H9 (cell line): ENCODE measurements at regions not wholly inside any gene's neighbourhood (a gene's known extent, or its start where the extent isn't known, plus 50 kb on each side); places are given as distances from the start of the nearest gene placed in this dataset.

Source experiments
- DNase-seq: peaks from one replicate; pipeline ENCODE4 v3.0.0-alpha.2; 2017
- H2AFZ ChIP-seq: one replicate; pipeline ENCODE4 v1.6.1; 2013; ENCODE audit warnings: mild to moderate bottlenecking, low read length, control low read depth, moderate library complexity
- H2AK5ac ChIP-seq: 2 replicates; pipeline ENCODE4 v1.6.1; 2013; ENCODE audit warnings: low read length, control low read depth, mixed read lengths; ENCODE audit not compliant: insufficient read length
- H2BK120ac ChIP-seq: one replicate; pipeline ENCODE4 v1.6.1; 2013; ENCODE audit warnings: low read depth, mild to moderate bottlenecking, low read length, control low read depth, inconsistent platforms; ENCODE audit not compliant: poor library complexity, severe bottlenecking
- H2BK12ac ChIP-seq: 2 replicates; pipeline ENCODE4 v1.6.1; 2013; ENCODE audit warnings: low read length, control low read depth, mixed read lengths, low read depth; ENCODE audit not compliant: insufficient read length
- H2BK15ac ChIP-seq: 2 replicates; pipeline ENCODE4 v1.6.1; 2013; ENCODE audit warnings: low read depth, low read length, control low read depth
- H2BK20ac ChIP-seq: one replicate; pipeline ENCODE4 v1.6.1; 2013; ENCODE audit warnings: low read depth, mild to moderate bottlenecking, low read length, control low read depth, inconsistent platforms; ENCODE audit not compliant: poor library complexity, severe bottlenecking
- H2BK5ac ChIP-seq: 2 replicates; pipeline ENCODE4 v1.6.1; 2013; ENCODE audit warnings: low read length, control low read depth, mixed read lengths; ENCODE audit not compliant: insufficient read length
- H3K14ac ChIP-seq: 2 replicates; pipeline ENCODE4 v1.6.1; 2013; ENCODE audit warnings: low read length, control low read depth; ENCODE audit not compliant: insufficient read depth
- H3K18ac ChIP-seq: 2 replicates; pipeline ENCODE4 v1.6.1; 2013; ENCODE audit warnings: low read depth, mild to moderate bottlenecking, mixed read lengths, low read length, control low read depth; ENCODE audit not compliant: insufficient read length
- H3K23ac ChIP-seq: 2 replicates; pipeline ENCODE4 v1.6.1; 2013; ENCODE audit warnings: low read length, control low read depth, mixed read lengths, low read depth; ENCODE audit not compliant: insufficient read length
- H3K23me2 ChIP-seq: 2 replicates; pipeline ENCODE4 v1.6.1; 2013; ENCODE audit warnings: low read depth, mild to moderate bottlenecking, mixed read lengths, low read length, control low read depth; ENCODE audit not compliant: insufficient read length, poor library complexity, severe bottlenecking
- H3K27ac ChIP-seq: 2 replicates; pipeline ENCODE4 v1.5.1; 2013; ENCODE audit warnings: low read length, control low read depth, mixed read lengths, low read depth; ENCODE audit not compliant: insufficient read length
- H3K27me3 ChIP-seq: 2 replicates; pipeline ENCODE4 v1.6.1; 2013; ENCODE audit warnings: low read length, control low read depth, inconsistent platforms; ENCODE audit not compliant: insufficient read depth
- H3K4ac ChIP-seq: 2 replicates; pipeline ENCODE4 v1.6.1; 2013; ENCODE audit warnings: low read depth, mild to moderate bottlenecking, control low read depth, inconsistent platforms, low read length, moderate library complexity
- H3K4me1 ChIP-seq: 2 replicates; pipeline ENCODE4 v1.6.1; 2013; ENCODE audit warnings: low read length, control low read depth, inconsistent platforms; ENCODE audit not compliant: insufficient read depth
- H3K4me2 ChIP-seq: 2 replicates; pipeline ENCODE4 v1.6.1; 2013; ENCODE audit warnings: low read length, control low read depth, mixed read lengths; ENCODE audit not compliant: insufficient read length, insufficient read depth
- H3K56ac ChIP-seq: 2 replicates; pipeline ENCODE4 v1.6.1; 2013; ENCODE audit warnings: low read depth, mild to moderate bottlenecking, mixed read lengths, low read length, control low read depth; ENCODE audit not compliant: insufficient read length
- H3K79me1 ChIP-seq: 2 replicates; pipeline ENCODE4 v1.6.1; 2013; ENCODE audit warnings: low read depth, mild to moderate bottlenecking, moderate library complexity, low read length, control low read depth, inconsistent platforms; ENCODE audit not compliant: insufficient read depth, poor library complexity, severe bottlenecking
- H3K79me2 ChIP-seq: 2 replicates; pipeline ENCODE4 v1.6.1; 2013; ENCODE audit warnings: low read length, control low read depth, inconsistent platforms; ENCODE audit not compliant: insufficient read depth
- H3K9ac ChIP-seq: 2 replicates; pipeline ENCODE4 v1.6.1; 2013; ENCODE audit warnings: low read length, control low read depth, mixed read lengths; ENCODE audit not compliant: insufficient read length; ENCODE audit errors: extremely low read depth
- H3K9me3 ChIP-seq: one replicate; pipeline ENCODE4 v1.6.1; 2013; ENCODE audit warnings: low read depth, low read length, inconsistent platforms; ENCODE audit not compliant: control insufficient read depth
- H3T11ph ChIP-seq: one replicate; pipeline ENCODE4 v1.6.1; 2013; ENCODE audit warnings: mild to moderate bottlenecking, low read length, control low read depth, inconsistent platforms
- H4K20me1 ChIP-seq: one replicate; pipeline ENCODE4 v1.6.1; 2013; ENCODE audit not compliant: control insufficient read depth, insufficient read length, insufficient read depth
- H4K5ac ChIP-seq: 2 replicates; pipeline ENCODE4 v1.6.1; 2013; ENCODE audit warnings: low read depth, mild to moderate bottlenecking, mixed read lengths, low read length, control low read depth; ENCODE audit not compliant: insufficient read length
- H4K8ac ChIP-seq: replicated peaks from 2 replicates; pipeline ENCODE4 v1.6.1; 2013; ENCODE audit warnings: low read length, control low read depth, mixed read lengths, low read depth; ENCODE audit not compliant: insufficient read length
- H4K91ac ChIP-seq: 2 replicates; pipeline ENCODE4 v1.6.1; 2013; ENCODE audit warnings: low read depth, mild to moderate bottlenecking, moderate library complexity, mixed read lengths, low read length, control low read depth; ENCODE audit not compliant: insufficient read length
- H3K27ac Mint-ChIP-seq, 3 experiments: 2 replicates in 2 of 3; 3 replicates in 1 of 3; pipeline ENCODE4 v1.8.0; 2020 to 2021; ENCODE audit warnings: mixed read lengths in 3 of 3, mild to moderate bottlenecking in 1 of 3, moderate library complexity in 1 of 3
- H3K27me3 Mint-ChIP-seq: 2 replicates; pipeline ENCODE4 v1.8.0; 2021; ENCODE audit warnings: low read depth, mild to moderate bottlenecking, moderate library complexity, mixed read lengths
- H3K36me3 Mint-ChIP-seq, 3 experiments: 2 replicates in 2 of 3; 3 replicates in 1 of 3; pipeline ENCODE4 v1.8.0; 2020 to 2021; ENCODE audit warnings: low read depth in 3 of 3, mixed read lengths in 3 of 3; ENCODE audit not compliant: insufficient read depth in 1 of 3
- H3K4me1 Mint-ChIP-seq, 2 experiments: 2 replicates each; pipeline ENCODE4 v1.8.0; 2020; ENCODE audit warnings: mixed read lengths in 2 of 2
- H3K4me3 Mint-ChIP-seq, 2 experiments: 2 replicates in 1 of 2; 3 replicates in 1 of 2; pipeline ENCODE4 v1.8.0; 2020 to 2021; ENCODE audit warnings: mild to moderate bottlenecking in 2 of 2, mixed read lengths in 2 of 2, moderate library complexity in 1 of 2
- H3K9me3 Mint-ChIP-seq, 2 experiments: 2 replicates in 1 of 2; 3 replicates in 1 of 2; pipeline ENCODE4 v1.8.0; 2020; ENCODE audit warnings: mild to moderate bottlenecking in 2 of 2, mixed read lengths in 2 of 2, moderate library complexity in 1 of 2
- WGBS: extraction: QIAGEN DNeasy Blood & Tissue Kit; methylation state at CpG from one replicate; pipeline ENCODE4 v1.1.7; 2013; ENCODE audit warnings: missing lambda C conversion rate, low lambda C conversion rate, mixed read lengths; ENCODE audit not compliant: insufficient read length; ENCODE audit errors: extremely low coverage; 5-methylcytosine and 5-hydroxymethylcytosine counted together
- TF ChIP-seq, protein P1 (sequence below): fragments of 200-600 bp; sonication (generic); conservative IDR thresholded peaks from 3 replicates; pipeline ENCODE4 v1.8.0; 2021; ENCODE audit warnings: antibody characterized with exemption, mild to moderate bottlenecking

GRCh38 chrX:2561456-2561855 is 60.7 kb upstream of the DHRSX start:
- H2BK15ac ChIP-seq = no peak overlapping the region
- no peak overlapping the region for H4K5ac ChIP-seq
- H3K27ac ChIP-seq = no peak overlapping the region
- H3K79me2 ChIP-seq = no peaks in the 10 kb centered on the region
- no peak overlapping the region for H2BK12ac ChIP-seq
- H2BK20ac ChIP-seq = no peak overlapping the region
- H3K14ac ChIP-seq = no peak overlapping the region
- Mint-ChIP-seq H3K27me3 (peaks cover 4% of the 10 kb centered on the region; the same call in 1 of the 2 replicates), H3K9me3 (no peaks in the 10 kb centered on the region), H3K27ac (no peak overlapping the region), H3K4me1 (peaks cover 10 to 12% of the 10 kb centered on the region in 2 experiments), H3K4me3 (no peak overlapping the region), H3K36me3 (peaks cover 0 to 4% (median 0%) of the 10 kb centered on the region in 3 experiments; a peak in 2 of 7 replicates)
- H3K56ac ChIP-seq = no peak overlapping the region
- H4K91ac ChIP-seq = no peak overlapping the region
- no peak overlapping the region for H4K8ac ChIP-seq
- H3K4me2 ChIP-seq = no peak overlapping the region
- no peak for DNase-seq
- TF ChIP-seq, protein P1, sequence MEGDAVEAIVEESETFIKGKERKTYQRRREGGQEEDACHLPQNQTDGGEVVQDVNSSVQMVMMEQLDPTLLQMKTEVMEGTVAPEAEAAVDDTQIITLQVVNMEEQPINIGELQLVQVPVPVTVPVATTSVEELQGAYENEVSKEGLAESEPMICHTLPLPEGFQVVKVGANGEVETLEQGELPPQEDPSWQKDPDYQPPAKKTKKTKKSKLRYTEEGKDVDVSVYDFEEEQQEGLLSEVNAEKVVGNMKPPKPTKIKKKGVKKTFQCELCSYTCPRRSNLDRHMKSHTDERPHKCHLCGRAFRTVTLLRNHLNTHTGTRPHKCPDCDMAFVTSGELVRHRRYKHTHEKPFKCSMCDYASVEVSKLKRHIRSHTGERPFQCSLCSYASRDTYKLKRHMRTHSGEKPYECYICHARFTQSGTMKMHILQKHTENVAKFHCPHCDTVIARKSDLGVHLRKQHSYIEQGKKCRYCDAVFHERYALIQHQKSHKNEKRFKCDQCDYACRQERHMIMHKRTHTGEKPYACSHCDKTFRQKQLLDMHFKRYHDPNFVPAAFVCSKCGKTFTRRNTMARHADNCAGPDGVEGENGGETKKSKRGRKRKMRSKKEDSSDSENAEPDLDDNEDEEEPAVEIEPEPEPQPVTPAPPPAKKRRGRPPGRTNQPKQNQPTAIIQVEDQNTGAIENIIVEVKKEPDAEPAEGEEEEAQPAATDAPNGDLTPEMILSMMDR = no peak
- H2BK120ac ChIP-seq = no peak overlapping the region
- H2BK5ac ChIP-seq = no peak overlapping the region
- no peak overlapping the region for H3K18ac ChIP-seq
- no peak overlapping the region for H3K23ac ChIP-seq
- H3K79me1 ChIP-seq = no peaks in the 10 kb centered on the region
- H3K27me3 ChIP-seq = no peaks in the 10 kb centered on the region
- H3K9me3 ChIP-seq = no peaks in the 10 kb centered on the region
- H2AK5ac ChIP-seq = no peak overlapping the region
- peaks cover 3% of the 10 kb centered on the region; the same call in 1 of the 2 replicates for H3K4me1 ChIP-seq
- no peak overlapping the region for H3K9ac ChIP-seq
- H3K4ac ChIP-seq = no peak overlapping the region
- H3K23me2 ChIP-seq = no peaks in the 10 kb centered on the region
- no peak overlapping the region for H3T11ph ChIP-seq
- no peaks in the 10 kb centered on the region for H4K20me1 ChIP-seq
- WGBS = no CpG with 5 or more reads among the region's 7 CpGs
- H2AFZ ChIP-seq = no peak overlapping the region
